IPS-18a (cell line): ENCODE measurements at regions not wholly inside any gene's neighbourhood (a gene's known extent, or its start where the extent isn't known, plus 50 kb on each side); places are given as distances from the start of the nearest gene placed in this dataset.
"Not testable (repeated sequence)": the region's sequence is repeated elsewhere in the genome, so short reads cannot be mapped to it uniquely, and the experiment has no call there.

ENCODE experiments used
- H3K27ac ChIP-seq: one replicate; pipeline ENCODE4 v1.5.1; 2013; ENCODE audit warnings: low read length
- H3K27me3 ChIP-seq: one replicate; pipeline ENCODE4 v1.6.1; 2013; ENCODE audit warnings: mild to moderate bottlenecking, low read length; ENCODE audit not compliant: control insufficient read depth, insufficient read depth
- H3K36me3 ChIP-seq: one replicate; pipeline ENCODE4 v1.6.1; 2013; ENCODE audit warnings: low read depth, low read length; ENCODE audit not compliant: control insufficient read depth
- H3K4me1 ChIP-seq: one replicate; pipeline ENCODE4 v1.6.1; 2013; ENCODE audit warnings: low read depth, low read length; ENCODE audit not compliant: control insufficient read depth
- H3K4me3 ChIP-seq: one replicate; pipeline ENCODE4 v1.5.1; 2013; ENCODE audit warnings: low read length
- H3K9ac ChIP-seq: one replicate; pipeline ENCODE4 v1.6.1; 2013; ENCODE audit warnings: mild to moderate bottlenecking, low read length, moderate library complexity
- H3K9me3 ChIP-seq: one replicate; pipeline ENCODE4 v1.6.1; 2013; ENCODE audit warnings: low read depth, low read length; ENCODE audit not compliant: control insufficient read depth

- Histone ChIP-seq H3K27ac (no peak overlapping the region), H3K4me3 (no peak overlapping the region), H3K9ac (no peak overlapping the region), H3K9me3 (no peaks in the 10 kb centered on the region), H3K4me1 (no peaks in the 10 kb centered on the region), H3K27me3 (no peaks in the 10 kb centered on the region), H3K36me3 (no peaks in the 10 kb centered on the region)
Observed at GRCh38 chr2:182649316-182649715, 66.7 kb upstream of the DNAJC10 start.

GRCh38 chr2:182650704-182651103 lies 65.4 kb upstream of the DNAJC10 start:
- Histone ChIP-seq H3K4me1 (no peaks in the 10 kb centered on the region), H3K9ac (no peak overlapping the region), H3K36me3 (no peaks in the 10 kb centered on the region), H3K27ac (no peak overlapping the region), H3K9me3 (no peaks in the 10 kb centered on the region), H3K27me3 (no peaks in the 10 kb centered on the region), H3K4me3 (no peak overlapping the region)

GRCh38 chr2:182652326-182652725 lies 63.7 kb upstream of the DNAJC10 start:
- Histone ChIP-seq H3K9ac (no peak overlapping the region), H3K36me3 (no peaks in the 10 kb centered on the region), H3K27me3 (no peaks in the 10 kb centered on the region), H3K9me3 (no peaks in the 10 kb centered on the region), H3K4me3 (no peak overlapping the region), H3K4me1 (no peaks in the 10 kb centered on the region), H3K27ac (no peak overlapping the region)

DNA sequence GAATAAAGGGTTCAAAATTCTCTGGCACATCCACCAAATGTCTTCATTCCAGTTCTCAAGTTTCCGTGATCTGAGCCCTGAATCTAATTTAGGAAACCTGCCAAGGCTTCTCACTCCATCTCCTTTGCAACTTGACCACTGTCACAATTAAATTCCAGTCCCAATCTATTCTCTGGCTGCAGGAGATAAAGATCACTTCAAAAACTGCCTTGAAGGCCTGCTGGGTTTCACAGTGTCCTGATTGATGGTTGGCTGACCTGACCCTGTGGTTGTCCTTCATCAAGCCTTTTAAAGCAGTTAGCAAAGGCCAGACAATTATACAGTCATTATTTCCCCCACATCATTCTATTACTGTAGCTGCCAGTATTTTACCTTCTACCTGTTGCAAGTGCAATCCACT lies 60.3 kb upstream of the DNAJC10 start:
- H3K4me1 ChIP-seq = no peaks in the 10 kb centered on the region

DNA sequence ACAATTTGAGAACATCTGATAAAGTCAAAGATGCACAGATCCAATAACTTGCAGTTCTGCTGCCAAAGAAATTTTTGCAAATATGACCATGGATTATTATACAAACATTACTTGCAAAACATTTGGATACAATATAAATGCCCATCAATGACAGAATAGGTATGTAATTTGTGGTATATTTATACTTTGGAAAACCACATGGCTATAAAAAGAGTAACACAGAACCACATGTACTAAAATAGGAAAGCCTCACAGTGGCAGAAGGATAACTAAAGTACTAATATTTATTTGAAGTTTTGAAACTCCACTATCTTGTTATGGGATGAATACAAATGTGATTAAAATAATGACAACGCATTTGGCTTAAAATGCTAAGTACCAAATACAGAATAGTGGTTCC lies 51.8 kb upstream of the DNAJC10 start:
- Histone ChIP-seq H3K9me3 (no peaks in the 10 kb centered on the region), H3K4me1 (no peaks in the 10 kb centered on the region), H3K27ac (no peak overlapping the region), H3K27me3 (no peaks in the 10 kb centered on the region), H3K36me3 (no peaks in the 10 kb centered on the region), H3K4me3 (no peak overlapping the region), H3K9ac (no peak overlapping the region)

More for the DNA sequence above, 60.3 kb upstream of the DNAJC10 start:
- H3K27me3 ChIP-seq = no peaks in the 10 kb centered on the region
- H3K9ac ChIP-seq = no peak overlapping the region
- H3K27ac ChIP-seq = no peak overlapping the region
- no peak overlapping the region for H3K4me3 ChIP-seq
- H3K36me3 ChIP-seq = no peaks in the 10 kb centered on the region
- no peaks in the 10 kb centered on the region for H3K9me3 ChIP-seq

DNA sequence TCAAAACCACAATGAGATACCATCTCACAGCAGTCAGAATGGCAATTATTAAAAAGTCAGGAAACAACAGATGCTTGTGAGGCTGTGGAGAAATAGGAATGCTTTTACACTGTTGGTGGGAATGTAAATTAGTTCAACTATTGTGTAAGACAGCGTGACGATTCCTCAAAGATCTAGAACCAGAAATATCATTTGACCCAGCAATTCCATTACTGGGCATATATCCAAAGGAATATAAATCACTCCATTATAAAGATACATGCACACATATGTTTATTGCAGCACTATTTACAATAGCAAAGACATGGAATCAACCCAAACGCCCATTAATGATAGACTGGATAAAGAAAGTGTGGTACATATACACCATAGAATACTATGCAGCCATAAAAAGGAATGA lies 50.6 kb upstream of the DNAJC10 start:
- not testable (repeated sequence) for H3K9me3 ChIP-seq, H3K27ac ChIP-seq, H3K9ac ChIP-seq, H3K27me3 ChIP-seq, H3K36me3 ChIP-seq, H3K4me1 ChIP-seq, H3K4me3 ChIP-seq
